H9 (cell line): ENCODE measurements at regions not wholly inside any gene's neighbourhood (a gene's known extent, or its start where the extent isn't known, plus 50 kb on each side); places are given as distances from the start of the nearest gene placed in this dataset.
A peak's percentile ranks its signal among the peaks of the same experiment; 100 is the strongest.

ENCODE experiments used
- DNase-seq: peaks from one replicate; pipeline ENCODE4 v3.0.0-alpha.2; 2017
- H2AFZ ChIP-seq: one replicate; pipeline ENCODE4 v1.6.1; 2013; ENCODE audit warnings: mild to moderate bottlenecking, low read length, control low read depth, moderate library complexity
- H2AK5ac ChIP-seq: 2 replicates; pipeline ENCODE4 v1.6.1; 2013; ENCODE audit warnings: low read length, control low read depth, mixed read lengths; ENCODE audit not compliant: insufficient read length
- H2BK120ac ChIP-seq: one replicate; pipeline ENCODE4 v1.6.1; 2013; ENCODE audit warnings: low read depth, mild to moderate bottlenecking, low read length, control low read depth, inconsistent platforms; ENCODE audit not compliant: poor library complexity, severe bottlenecking
- H2BK12ac ChIP-seq: 2 replicates; pipeline ENCODE4 v1.6.1; 2013; ENCODE audit warnings: low read length, control low read depth, mixed read lengths, low read depth; ENCODE audit not compliant: insufficient read length
- H2BK15ac ChIP-seq: 2 replicates; pipeline ENCODE4 v1.6.1; 2013; ENCODE audit warnings: low read depth, low read length, control low read depth
- H2BK20ac ChIP-seq: one replicate; pipeline ENCODE4 v1.6.1; 2013; ENCODE audit warnings: low read depth, mild to moderate bottlenecking, low read length, control low read depth, inconsistent platforms; ENCODE audit not compliant: poor library complexity, severe bottlenecking
- H2BK5ac ChIP-seq: 2 replicates; pipeline ENCODE4 v1.6.1; 2013; ENCODE audit warnings: low read length, control low read depth, mixed read lengths; ENCODE audit not compliant: insufficient read length
- H3K14ac ChIP-seq: 2 replicates; pipeline ENCODE4 v1.6.1; 2013; ENCODE audit warnings: low read length, control low read depth; ENCODE audit not compliant: insufficient read depth
- H3K18ac ChIP-seq: 2 replicates; pipeline ENCODE4 v1.6.1; 2013; ENCODE audit warnings: low read depth, mild to moderate bottlenecking, mixed read lengths, low read length, control low read depth; ENCODE audit not compliant: insufficient read length
- H3K23ac ChIP-seq: 2 replicates; pipeline ENCODE4 v1.6.1; 2013; ENCODE audit warnings: low read length, control low read depth, mixed read lengths, low read depth; ENCODE audit not compliant: insufficient read length
- H3K23me2 ChIP-seq: 2 replicates; pipeline ENCODE4 v1.6.1; 2013; ENCODE audit warnings: low read depth, mild to moderate bottlenecking, mixed read lengths, low read length, control low read depth; ENCODE audit not compliant: insufficient read length, poor library complexity, severe bottlenecking
- H3K27ac ChIP-seq: 2 replicates; pipeline ENCODE4 v1.5.1; 2013; ENCODE audit warnings: low read length, control low read depth, mixed read lengths, low read depth; ENCODE audit not compliant: insufficient read length
- H3K27me3 ChIP-seq: 2 replicates; pipeline ENCODE4 v1.6.1; 2013; ENCODE audit warnings: low read length, control low read depth, inconsistent platforms; ENCODE audit not compliant: insufficient read depth
- H3K4ac ChIP-seq: 2 replicates; pipeline ENCODE4 v1.6.1; 2013; ENCODE audit warnings: low read depth, mild to moderate bottlenecking, control low read depth, inconsistent platforms, low read length, moderate library complexity
- H3K4me1 ChIP-seq: 2 replicates; pipeline ENCODE4 v1.6.1; 2013; ENCODE audit warnings: low read length, control low read depth, inconsistent platforms; ENCODE audit not compliant: insufficient read depth
- H3K4me2 ChIP-seq: 2 replicates; pipeline ENCODE4 v1.6.1; 2013; ENCODE audit warnings: low read length, control low read depth, mixed read lengths; ENCODE audit not compliant: insufficient read length, insufficient read depth
- H3K56ac ChIP-seq: 2 replicates; pipeline ENCODE4 v1.6.1; 2013; ENCODE audit warnings: low read depth, mild to moderate bottlenecking, mixed read lengths, low read length, control low read depth; ENCODE audit not compliant: insufficient read length
- H3K79me1 ChIP-seq: 2 replicates; pipeline ENCODE4 v1.6.1; 2013; ENCODE audit warnings: low read depth, mild to moderate bottlenecking, moderate library complexity, low read length, control low read depth, inconsistent platforms; ENCODE audit not compliant: insufficient read depth, poor library complexity, severe bottlenecking
- H3K79me2 ChIP-seq: 2 replicates; pipeline ENCODE4 v1.6.1; 2013; ENCODE audit warnings: low read length, control low read depth, inconsistent platforms; ENCODE audit not compliant: insufficient read depth
- H3K9ac ChIP-seq: 2 replicates; pipeline ENCODE4 v1.6.1; 2013; ENCODE audit warnings: low read length, control low read depth, mixed read lengths; ENCODE audit not compliant: insufficient read length; ENCODE audit errors: extremely low read depth
- H3K9me3 ChIP-seq: one replicate; pipeline ENCODE4 v1.6.1; 2013; ENCODE audit warnings: low read depth, low read length, inconsistent platforms; ENCODE audit not compliant: control insufficient read depth
- H3T11ph ChIP-seq: one replicate; pipeline ENCODE4 v1.6.1; 2013; ENCODE audit warnings: mild to moderate bottlenecking, low read length, control low read depth, inconsistent platforms
- H4K20me1 ChIP-seq: one replicate; pipeline ENCODE4 v1.6.1; 2013; ENCODE audit not compliant: control insufficient read depth, insufficient read length, insufficient read depth
- H4K5ac ChIP-seq: 2 replicates; pipeline ENCODE4 v1.6.1; 2013; ENCODE audit warnings: low read depth, mild to moderate bottlenecking, mixed read lengths, low read length, control low read depth; ENCODE audit not compliant: insufficient read length
- H4K8ac ChIP-seq: replicated peaks from 2 replicates; pipeline ENCODE4 v1.6.1; 2013; ENCODE audit warnings: low read length, control low read depth, mixed read lengths, low read depth; ENCODE audit not compliant: insufficient read length
- H4K91ac ChIP-seq: 2 replicates; pipeline ENCODE4 v1.6.1; 2013; ENCODE audit warnings: low read depth, mild to moderate bottlenecking, moderate library complexity, mixed read lengths, low read length, control low read depth; ENCODE audit not compliant: insufficient read length
- H3K27ac Mint-ChIP-seq, 3 experiments: 2 replicates in 2 of 3; 3 replicates in 1 of 3; pipeline ENCODE4 v1.8.0; 2020 to 2021; ENCODE audit warnings: mixed read lengths in 3 of 3, mild to moderate bottlenecking in 1 of 3, moderate library complexity in 1 of 3
- H3K27me3 Mint-ChIP-seq: 2 replicates; pipeline ENCODE4 v1.8.0; 2021; ENCODE audit warnings: low read depth, mild to moderate bottlenecking, moderate library complexity, mixed read lengths
- H3K36me3 Mint-ChIP-seq, 3 experiments: 2 replicates in 2 of 3; 3 replicates in 1 of 3; pipeline ENCODE4 v1.8.0; 2020 to 2021; ENCODE audit warnings: low read depth in 3 of 3, mixed read lengths in 3 of 3; ENCODE audit not compliant: insufficient read depth in 1 of 3
- H3K4me1 Mint-ChIP-seq, 2 experiments: 2 replicates each; pipeline ENCODE4 v1.8.0; 2020; ENCODE audit warnings: mixed read lengths in 2 of 2
- H3K4me3 Mint-ChIP-seq, 2 experiments: 2 replicates in 1 of 2; 3 replicates in 1 of 2; pipeline ENCODE4 v1.8.0; 2020 to 2021; ENCODE audit warnings: mild to moderate bottlenecking in 2 of 2, mixed read lengths in 2 of 2, moderate library complexity in 1 of 2
- H3K9me3 Mint-ChIP-seq, 2 experiments: 2 replicates in 1 of 2; 3 replicates in 1 of 2; pipeline ENCODE4 v1.8.0; 2020; ENCODE audit warnings: mild to moderate bottlenecking in 2 of 2, mixed read lengths in 2 of 2, moderate library complexity in 1 of 2
- CTCF ChIP-seq: fragments of 200-600 bp; sonication (generic); conservative IDR thresholded peaks from 3 replicates; pipeline ENCODE4 v1.8.0; 2021; ENCODE audit warnings: antibody characterized with exemption, mild to moderate bottlenecking
- WGBS: extraction: QIAGEN DNeasy Blood & Tissue Kit; methylation state at CpG from one replicate; pipeline ENCODE4 v1.1.7; 2013; ENCODE audit warnings: missing lambda C conversion rate, low lambda C conversion rate, mixed read lengths; ENCODE audit not compliant: insufficient read length; ENCODE audit errors: extremely low coverage; 5-methylcytosine and 5-hydroxymethylcytosine counted together

- Histone ChIP-seq H3K23me2 (no peaks in the 10 kb centered on the region), H4K5ac (no peak overlapping the region), H3K56ac (no peak overlapping the region), H3K4ac (no peak overlapping the region; the same call in 1 of the 2 replicates), H3K4me2 (peak overlapping the region; percentile 43), H2BK15ac (no peak overlapping the region), H3K18ac (peak overlapping the region; percentile 52), H2AFZ (no peak overlapping the region), H3K4me1 (peaks cover 4% of the 10 kb centered on the region; the same call in 1 of the 2 replicates), H3K27me3 (no peaks in the 10 kb centered on the region), H3K9ac (no peak overlapping the region), H2BK20ac (peak overlapping the region; percentile 29), H3K14ac (no peak overlapping the region), H2BK5ac (no peak overlapping the region), H4K8ac (no peak overlapping the region), H3T11ph (no peak overlapping the region), H2BK120ac (no peak overlapping the region), H3K9me3 (no peaks in the 10 kb centered on the region), H3K79me2 (no peaks in the 10 kb centered on the region), H3K23ac (no peak overlapping the region), H4K20me1 (no peaks in the 10 kb centered on the region), H3K27ac (peak overlapping the region; percentile 65), H2BK12ac (no peak overlapping the region), H3K79me1 (no peaks in the 10 kb centered on the region), H2AK5ac (no peak overlapping the region), H4K91ac (no peak overlapping the region)
- Mint-ChIP-seq H3K27me3 (no peaks in the 10 kb centered on the region), H3K27ac (peak overlapping the region; percentile 97 to 100 (median 100)), H3K36me3 (peaks cover 0 to 6% (median 0%) of the 10 kb centered on the region in 3 experiments; a peak in 1 of 7 replicates), H3K4me3 (peak overlapping the region; percentile 41 to 66), H3K4me1 (peaks cover 69 to 71% of the 10 kb centered on the region in 2 experiments), H3K9me3 (no peaks in the 10 kb centered on the region)
- WGBS = no CpG with 5 or more reads among the region's 7 CpGs
- no peak for TF ChIP-seq CTCF
- DNase-seq = peak; percentile 57
Measured at GRCh38 chr4:189162073-189162789, 778.4 kb upstream of the FRG1 start.
